Myocyte (in vitro differentiated cells): ENCODE measurements at regions not wholly inside any gene's neighbourhood (a gene's known extent, or its start where the extent isn't known, plus 50 kb on each side); places are given as distances from the start of the nearest gene placed in this dataset.

Experiments used
- DNase-seq: peaks from one replicate; pipeline ENCODE4 v3.0.0-alpha.2; 2012; ENCODE audit warnings: low read depth

GRCh38 chr14:62253911-62254310 is 491.7 kb downstream of the SNAPC1 start:
- DNase-seq = no peak

DNA sequence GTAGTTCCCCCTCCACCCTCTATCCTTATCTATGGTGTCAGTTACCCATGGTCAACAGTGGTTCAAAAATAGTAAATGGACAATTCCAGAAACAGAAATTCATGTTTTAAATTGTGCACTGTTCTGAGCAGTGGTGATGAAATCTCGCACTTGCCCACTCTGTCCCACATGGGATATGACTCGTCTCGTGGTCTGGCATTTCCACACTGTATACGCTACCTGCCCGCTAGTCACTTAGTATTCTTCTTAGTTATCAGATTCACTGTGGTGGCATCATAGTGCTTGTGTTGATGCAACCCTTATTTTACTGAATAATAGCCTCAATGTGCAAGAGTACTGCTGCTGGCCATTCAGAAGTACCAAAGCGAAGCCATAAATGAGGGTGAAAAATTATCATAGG is 507.0 kb downstream of the SNAPC1 start:
- DNase-seq = no peak

- no peak for DNase-seq
These were observed 508.0 kb downstream of the SNAPC1 start for GRCh38 chr14:62270236-62270635.

DNA sequence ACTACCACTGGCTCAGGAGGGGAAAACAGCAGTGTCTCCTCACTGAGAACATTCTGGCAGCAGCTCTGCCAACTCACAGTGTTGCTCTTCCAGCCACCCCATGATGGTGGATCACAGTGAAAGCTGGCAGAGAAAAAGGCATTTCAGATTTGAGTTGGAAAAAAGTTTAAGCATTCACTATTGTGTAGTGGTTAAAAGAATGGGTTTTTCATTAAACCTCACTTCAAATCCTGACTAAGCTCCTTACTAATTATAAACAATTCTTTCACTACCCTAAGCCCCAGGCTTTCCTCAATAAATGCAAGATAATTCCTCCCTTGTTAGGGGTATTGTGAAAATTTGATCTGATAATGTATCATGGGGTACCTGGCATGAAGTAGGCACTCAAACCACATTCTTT is 518.1 kb downstream of the SNAPC1 start:
- no peak for DNase-seq

GRCh38 chr14:62283837-62284236 is 521.6 kb downstream of the SNAPC1 start:
- no peak for DNase-seq

DNA sequence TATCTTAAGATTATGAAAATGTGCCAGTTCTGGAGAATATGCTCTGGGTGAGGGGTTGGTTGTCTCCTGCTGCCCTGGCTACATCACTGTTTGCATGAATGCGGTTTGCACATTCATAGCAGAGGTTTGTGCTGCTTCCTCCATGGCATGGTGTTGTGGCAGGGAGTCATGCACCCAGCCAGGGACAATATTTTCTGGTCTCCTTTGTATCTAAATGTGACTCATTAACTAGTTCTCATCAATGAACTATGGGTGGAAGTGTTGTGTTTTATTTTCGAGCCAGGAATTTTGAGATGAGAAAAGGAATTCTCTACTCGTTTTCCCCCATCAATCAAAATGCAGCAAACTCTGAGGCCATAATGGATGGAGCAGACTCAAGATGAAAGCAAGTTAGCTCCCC is 527.3 kb downstream of the SNAPC1 start:
- no peak for DNase-seq

DNA sequence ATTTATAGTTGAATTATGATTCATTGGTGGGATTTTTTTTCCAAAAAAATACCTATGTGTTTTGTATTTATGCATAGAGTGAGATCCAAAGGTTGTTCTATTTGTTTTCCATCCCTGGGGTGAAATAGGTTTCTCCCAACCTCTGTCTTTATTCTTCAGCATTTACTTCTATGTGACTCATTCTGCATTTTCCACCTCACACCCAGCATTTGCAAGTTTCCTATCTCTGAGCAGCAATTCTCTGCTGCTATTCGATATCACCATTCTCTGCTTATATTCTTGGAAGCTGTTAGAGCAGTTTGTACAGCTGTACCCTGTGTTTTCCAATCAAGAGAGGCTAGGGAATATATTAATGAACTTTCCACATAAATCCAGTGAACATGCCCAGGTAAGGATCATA is 538.9 kb downstream of the SNAPC1 start:
- DNase-seq = no peak

DNA sequence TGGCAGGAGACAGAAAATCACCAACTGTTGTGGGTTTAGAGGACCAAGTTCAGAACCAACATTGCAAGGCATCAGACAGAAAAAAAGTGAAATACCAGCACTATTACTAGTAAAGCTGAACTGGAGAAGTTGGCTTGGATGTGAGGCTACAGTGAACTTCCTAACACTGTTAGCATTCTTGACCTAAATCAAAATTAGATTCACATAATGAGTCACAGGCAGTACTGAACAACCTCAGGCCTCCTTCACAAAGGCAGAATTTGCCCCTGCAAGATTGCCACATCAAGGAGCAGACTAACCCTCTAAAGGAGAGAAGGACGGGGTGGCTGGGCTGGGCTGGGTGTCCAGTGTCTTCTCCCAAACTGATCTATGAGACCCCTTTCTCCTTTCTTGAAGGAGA is 539.7 kb downstream of the SNAPC1 start:
- no peak for DNase-seq

DNA sequence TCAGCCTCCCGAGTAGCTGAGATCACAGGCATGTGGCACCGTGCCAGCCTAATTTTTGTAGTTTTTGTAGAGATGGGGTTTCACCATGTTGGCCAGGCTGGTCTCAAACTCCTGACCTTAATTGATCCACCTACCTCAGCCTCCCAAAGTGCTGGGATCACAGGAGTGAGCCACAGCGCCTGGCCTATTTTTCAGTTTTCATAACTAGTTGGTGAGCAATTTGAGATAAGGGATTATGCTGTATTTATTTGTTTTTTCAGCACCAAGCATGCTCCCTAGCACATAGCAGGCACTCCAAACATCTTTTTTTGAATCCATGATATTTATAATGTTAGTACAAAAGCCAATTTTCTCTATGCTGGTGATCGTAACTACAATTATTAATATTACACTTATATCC is 541.2 kb downstream of the SNAPC1 start:
- DNase-seq = no peak

DNA sequence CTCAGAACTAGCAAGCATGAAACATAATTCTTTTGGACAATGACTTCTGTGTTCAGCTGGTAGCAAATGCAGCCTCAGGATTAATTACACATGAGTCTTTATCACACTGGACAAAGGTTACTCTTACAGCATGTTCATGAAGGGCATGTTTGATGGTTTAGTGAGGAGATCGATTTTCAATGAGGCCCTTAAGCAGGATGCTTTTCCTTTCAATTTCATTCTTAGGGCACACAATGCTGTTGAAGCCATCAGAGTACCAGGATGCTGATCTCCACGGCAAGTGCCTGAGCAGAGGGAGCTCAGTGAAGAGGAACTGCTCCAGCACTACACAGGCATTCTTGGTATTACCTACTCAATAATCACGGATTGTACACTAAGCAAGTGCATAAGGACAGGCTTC is 542.0 kb downstream of the SNAPC1 start:
- no peak for DNase-seq

GRCh38 chr14:62307844-62308243 is 545.6 kb downstream of the SNAPC1 start:
- DNase-seq = no peak

- DNase-seq = no peak
These were observed 546.1 kb downstream of the SNAPC1 start for GRCh38 chr14:62308316-62308715.

DNA sequence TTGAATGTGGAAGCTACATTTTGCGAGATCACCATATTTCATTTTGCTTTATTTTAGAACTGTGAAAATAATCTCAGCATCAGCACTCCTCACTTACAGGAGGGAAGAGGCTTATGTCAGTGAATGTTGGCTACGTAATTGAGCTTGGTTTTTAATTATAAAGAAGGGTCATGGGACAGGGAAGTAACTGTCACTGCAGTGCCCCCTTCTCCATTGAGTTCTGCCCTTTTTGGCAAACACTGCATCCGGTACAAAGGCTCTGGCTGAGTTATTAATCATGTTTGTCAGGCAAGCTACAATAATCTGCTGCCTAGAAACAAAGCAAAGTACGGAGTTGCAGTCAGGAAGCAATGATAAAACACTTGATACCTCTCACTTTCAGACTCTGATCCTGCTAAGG is 546.7 kb downstream of the SNAPC1 start:
- DNase-seq = no peak

- no peak for DNase-seq
These were observed 551.0 kb downstream of the SNAPC1 start for GRCh38 chr14:62313212-62313611.

DNA sequence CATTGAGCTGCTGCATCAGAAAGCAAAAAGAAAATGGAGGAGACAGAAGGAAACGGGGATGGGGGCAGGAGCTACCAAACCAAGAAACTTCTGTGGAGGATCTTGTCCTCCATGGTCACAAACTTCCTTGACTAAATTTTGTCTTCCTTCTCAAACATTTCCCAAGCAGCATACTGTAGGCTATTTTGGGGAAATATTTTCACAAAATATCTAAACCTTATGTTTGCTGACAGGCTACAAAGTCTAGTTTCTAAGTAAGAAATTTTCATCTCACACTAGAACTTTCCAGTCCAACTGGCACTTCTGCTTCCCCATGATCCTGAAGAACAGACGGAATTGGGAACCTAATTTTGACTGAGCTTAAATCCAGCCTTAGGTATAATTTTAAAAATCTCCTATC is 552.0 kb downstream of the SNAPC1 start:
- DNase-seq = no peak

- no peak for DNase-seq
These were observed 552.7 kb downstream of the SNAPC1 start for GRCh38 chr14:62314871-62315270.

DNA sequence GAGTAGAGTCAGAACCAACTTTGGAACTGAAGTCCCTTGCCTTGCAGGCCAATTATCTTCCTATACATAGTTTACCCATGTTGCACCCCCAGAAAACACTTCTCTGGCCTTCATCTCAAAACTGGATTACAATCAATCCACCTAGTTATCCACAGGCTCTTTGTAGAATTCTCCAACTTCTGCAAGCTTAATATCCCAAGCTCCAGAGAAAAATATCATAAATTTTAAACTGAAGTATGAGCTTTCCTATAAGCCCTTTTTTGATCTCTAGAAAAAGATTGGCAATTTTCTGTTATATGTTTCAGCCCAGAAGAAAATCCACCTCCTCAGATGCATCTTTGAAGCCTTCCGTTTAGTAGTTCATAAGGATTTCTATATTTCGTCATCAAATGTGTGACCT is 553.4 kb downstream of the SNAPC1 start:
- DNase-seq = no peak

GRCh38 chr14:62322216-62322615 is 560.0 kb downstream of the SNAPC1 start:
- DNase-seq = no peak

GRCh38 chr14:62329427-62329826 is 567.2 kb downstream of the SNAPC1 start:
- DNase-seq = no peak

DNA sequence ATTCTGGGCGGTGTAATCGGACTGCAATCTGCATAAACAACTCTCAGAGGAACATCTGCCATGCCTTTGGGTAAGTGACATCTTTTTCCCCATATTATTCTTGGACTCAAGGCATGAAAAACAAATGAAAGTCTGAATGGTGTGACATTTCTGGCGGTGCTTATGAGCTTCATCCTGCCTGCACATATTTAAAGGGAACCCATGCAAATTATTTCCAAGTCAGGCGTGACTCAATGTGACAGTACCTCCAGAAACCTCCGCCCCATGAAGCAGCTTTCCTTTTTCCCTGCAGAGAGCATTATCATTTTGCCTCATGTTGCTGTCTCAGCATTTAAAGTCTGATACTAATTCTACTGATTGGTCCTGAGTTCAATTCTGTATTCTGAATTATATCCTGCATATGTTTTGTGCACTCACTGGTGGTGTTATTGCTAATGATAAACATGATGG is 585.4 kb downstream of the SNAPC1 start:
- no peak for DNase-seq

DNA sequence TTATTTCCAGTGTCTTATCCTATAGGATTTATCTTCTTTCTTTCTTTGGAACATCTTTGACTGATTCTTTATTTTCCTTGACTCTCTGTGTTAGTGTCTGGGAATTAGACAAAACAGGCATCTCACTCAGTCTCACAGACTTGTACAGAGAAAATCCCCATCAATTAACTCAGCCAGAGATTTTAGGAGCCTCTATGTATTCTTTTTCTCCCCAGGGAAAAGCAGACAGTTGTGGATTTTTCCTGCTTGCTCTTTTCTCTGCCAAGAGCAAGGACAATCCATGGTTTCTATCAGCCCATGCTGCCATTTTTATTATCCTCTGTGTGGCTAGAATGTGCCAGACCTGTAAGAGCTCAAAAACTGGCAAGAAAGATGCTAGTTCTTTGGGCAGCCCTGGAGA is 595.1 kb downstream of the SNAPC1 start:
- no peak for DNase-seq

DNA sequence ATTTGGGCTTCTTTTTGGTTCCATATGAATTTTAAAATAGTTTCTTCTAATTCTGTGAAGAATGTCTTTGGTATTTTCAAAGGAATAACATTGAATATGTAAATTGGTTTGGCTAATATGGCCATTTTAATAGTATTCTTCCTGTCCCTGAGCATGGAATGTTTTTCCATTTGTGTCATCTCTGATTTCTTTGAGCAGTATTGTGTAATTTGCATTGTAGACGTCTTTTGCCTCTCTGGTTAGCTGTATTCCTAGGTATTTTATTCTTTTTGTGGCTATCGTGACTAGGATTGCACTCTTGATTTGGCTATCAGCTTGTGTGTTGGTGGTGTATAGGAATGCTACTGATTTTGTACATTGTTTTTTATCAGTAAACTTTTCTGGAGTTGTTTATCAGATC is 601.9 kb downstream of the SNAPC1 start:
- DNase-seq = no peak

DNA sequence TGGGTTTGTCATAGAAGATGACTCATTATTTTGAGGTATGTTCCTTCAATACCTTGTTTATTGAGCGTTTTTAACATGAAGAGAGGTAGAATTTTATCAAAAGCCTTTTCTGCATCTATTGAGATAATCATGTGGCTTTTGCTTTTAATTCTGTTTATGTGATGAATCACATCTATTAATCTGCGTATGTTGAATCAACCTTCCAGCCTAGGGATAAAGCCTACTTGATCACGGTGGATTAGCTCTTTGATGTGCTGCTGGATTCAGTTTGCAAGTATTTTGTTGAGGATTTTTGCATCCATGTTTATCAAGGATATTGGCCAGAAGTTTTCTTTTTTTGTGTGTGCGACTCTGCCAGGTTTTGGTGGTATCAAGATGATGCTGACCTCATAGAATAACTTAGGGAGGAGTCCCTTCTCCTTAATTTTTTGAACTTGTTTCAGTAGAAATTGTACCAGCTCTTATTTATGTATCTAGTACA is 602.6 kb downstream of the SNAPC1 start:
- no peak for DNase-seq

DNA sequence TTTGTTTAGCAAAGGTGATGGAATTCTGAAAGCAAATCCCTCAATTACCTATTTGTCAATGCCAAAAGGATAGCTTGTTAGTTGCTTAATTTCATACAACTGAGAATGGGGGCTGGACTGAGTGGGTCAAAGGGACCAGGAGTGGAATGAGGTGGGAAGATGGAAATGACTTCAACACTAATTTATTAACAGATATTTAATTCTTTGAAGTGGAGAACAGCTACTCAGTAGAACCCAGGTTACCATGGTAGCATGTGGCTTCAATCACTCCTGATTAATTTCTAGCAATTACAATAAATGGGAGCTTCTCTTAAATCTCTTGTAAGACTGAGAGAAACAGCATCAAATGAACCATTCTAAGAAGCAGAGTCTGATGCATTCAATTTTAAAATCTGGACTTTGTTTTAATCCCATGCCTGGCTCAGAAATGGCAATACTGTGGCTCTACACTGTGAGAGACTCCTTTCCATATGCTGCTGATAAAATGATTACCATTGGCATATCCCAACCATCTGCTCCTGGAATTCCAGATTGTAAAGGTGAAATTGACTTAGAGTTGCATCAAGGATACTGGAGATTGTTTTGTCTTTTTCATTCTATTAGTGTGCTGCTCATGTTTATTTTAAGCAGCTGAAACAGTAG is 607.8 kb downstream of the SNAPC1 start:
- no peak for DNase-seq
